ENCODE measurements at regions not wholly inside any gene's neighbourhood (a gene's known extent, or its start where the extent isn't known, plus 50 kb on each side); places are given as distances from the start of the nearest gene placed in this dataset.

- DNase-seq: no peak
Observed at GRCh38 chr15:39444735-39445470, 136.0 kb upstream of the THBS1 start.

GRCh38 chr15:39445931-39446330 lies 134.9 kb upstream of the THBS1 start:
- DNase-seq: no peak

- no peak for DNase-seq
Observed at GRCh38 chr15:39447346-39447745, 133.5 kb upstream of the THBS1 start.

GRCh38 chr15:39447881-39448280 lies 133.0 kb upstream of the THBS1 start:
- no peak for DNase-seq

GRCh38 chr15:39448409-39448808 lies 132.5 kb upstream of the THBS1 start:
- no peak for DNase-seq

- DNase-seq: no peak
Observed at GRCh38 chr15:39451121-39451688, 129.7 kb upstream of the THBS1 start.

GRCh38 chr15:39451871-39452270 lies 129.0 kb upstream of the THBS1 start:
- no peak for DNase-seq

- DNase-seq: no peak
Observed at GRCh38 chr15:39453620-39454019, 127.3 kb upstream of the THBS1 start.

GRCh38 chr15:39454189-39454986 lies 126.5 kb upstream of the THBS1 start:
- DNase-seq: no peak

GRCh38 chr15:39455471-39455991 lies 125.3 kb upstream of the THBS1 start:
- DNase-seq: no peak

- DNase-seq: no peak
Observed at GRCh38 chr15:39456159-39456558, 124.7 kb upstream of the THBS1 start.

- DNase-seq: no peak
Observed at GRCh38 chr15:39456582-39457330, 124.1 kb upstream of the THBS1 start.

- DNase-seq: no peak
Observed at GRCh38 chr15:39458131-39458530, 122.7 kb upstream of the THBS1 start.

GRCh38 chr15:39459548-39459947 lies 121.3 kb upstream of the THBS1 start:
- no peak for DNase-seq

- no peak for DNase-seq
Observed at GRCh38 chr15:39460748-39461147, 120.1 kb upstream of the THBS1 start.

- no peak for DNase-seq
Observed at GRCh38 chr15:39461536-39462130, 119.2 kb upstream of the THBS1 start.

- no peak for DNase-seq
Observed at GRCh38 chr15:39462691-39463090, 118.2 kb upstream of the THBS1 start.

GRCh38 chr15:39465843-39466749 lies 114.8 kb upstream of the THBS1 start:
- DNase-seq: no peak

- DNase-seq: no peak
Observed at GRCh38 chr15:39466750-39467105, 114.2 kb upstream of the THBS1 start.

- no peak for DNase-seq
Observed at GRCh38 chr15:39468331-39468730, 112.5 kb upstream of the THBS1 start.

- DNase-seq: no peak
Observed at GRCh38 chr15:39468828-39469227, 112.1 kb upstream of the THBS1 start.

All from NCI-H1436 treated with DMSO at 0.1 percent for 48 hours (cell line).